Central memory CD8-positive, alpha-beta T cell (primary cell): ENCODE measurements at regions not wholly inside any gene's neighbourhood (a gene's known extent, or its start where the extent isn't known, plus 50 kb on each side); places are given as distances from the start of the nearest gene placed in this dataset.

Source experiments
- ATAC-seq: fragments of 150-1000 bp; cut with Tn5 transposase; replicated peaks from 2 replicates; pipeline ENCODE4 v1.10.0; 2022; ENCODE audit warnings: mild to moderate bottlenecking, moderate FRiP score, moderate number of reproducible peaks; ENCODE audit not compliant: poor library complexity, severe bottlenecking; ENCODE audit errors: extremely low read depth
- DNase-seq, 2 donors: peaks; one replicate each; pipeline ENCODE4 v3.0.0; 2021; ENCODE audit warnings: low spot score in 2 of 2
- H3K27ac Mint-ChIP-seq: one replicate; pipeline ENCODE4 v1.8.0; 2022; ENCODE audit warnings: low read depth, mild to moderate bottlenecking, moderate library complexity, mixed read lengths
- H3K27me3 Mint-ChIP-seq: one replicate; pipeline ENCODE4 v1.8.0; 2022; ENCODE audit warnings: mixed read lengths
- H3K36me3 Mint-ChIP-seq: one replicate; pipeline ENCODE4 v1.8.0; 2022; ENCODE audit warnings: mild to moderate bottlenecking, moderate library complexity, mixed read lengths; ENCODE audit not compliant: insufficient read depth
- H3K4me1 Mint-ChIP-seq: one replicate; pipeline ENCODE4 v1.8.0; 2022; ENCODE audit warnings: mixed read lengths
- H3K4me3 Mint-ChIP-seq: one replicate; pipeline ENCODE4 v1.8.0; 2022; ENCODE audit warnings: mild to moderate bottlenecking, moderate library complexity, mixed read lengths
- H3K9me3 Mint-ChIP-seq: one replicate; pipeline ENCODE4 v1.8.0; 2022; ENCODE audit warnings: mixed read lengths

- Mint-ChIP-seq H3K9me3 (peaks cover 19% of the 10 kb centered on the region), H3K4me3 (no peak overlapping the region), H3K27ac (no peak overlapping the region), H3K27me3 (no peaks in the 10 kb centered on the region), H3K36me3 (peaks cover 1% of the 10 kb centered on the region), H3K4me1 (no peaks in the 10 kb centered on the region)
- ATAC-seq (no peak), DNase-seq (no peak)
Measured at GRCh38 chr6:10210052-10210451, 204.8 kb downstream of the TFAP2A start.

GRCh38 chr6:10205892-10206291 lies 209.0 kb downstream of the TFAP2A start:
- DNase-seq (no peak), ATAC-seq (no peak)
- H3K36me3 Mint-ChIP-seq: peaks cover 1% of the 10 kb centered on the region
- H3K4me1 Mint-ChIP-seq: no peaks in the 10 kb centered on the region
- H3K27me3 Mint-ChIP-seq: no peaks in the 10 kb centered on the region
- no peak overlapping the region for H3K27ac Mint-ChIP-seq
- no peak overlapping the region for H3K4me3 Mint-ChIP-seq
- peaks cover 19% of the 10 kb centered on the region for H3K9me3 Mint-ChIP-seq

GRCh38 chr6:10205120-10205519 lies 209.8 kb downstream of the TFAP2A start:
- DNase-seq: no peak
- Mint-ChIP-seq H3K4me3 (no peak overlapping the region), H3K4me1 (no peaks in the 10 kb centered on the region), H3K9me3 (peaks cover 19% of the 10 kb centered on the region), H3K27me3 (no peaks in the 10 kb centered on the region), H3K36me3 (peaks cover 1% of the 10 kb centered on the region), H3K27ac (no peak overlapping the region)
- no peak for ATAC-seq

- ATAC-seq (no peak), DNase-seq (no peak)
- H3K27me3 Mint-ChIP-seq: no peaks in the 10 kb centered on the region
- H3K4me1 Mint-ChIP-seq: no peaks in the 10 kb centered on the region
- H3K9me3 Mint-ChIP-seq: peaks cover 14% of the 10 kb centered on the region
- H3K36me3 Mint-ChIP-seq: peaks cover 1% of the 10 kb centered on the region
- no peak overlapping the region for H3K27ac Mint-ChIP-seq
- H3K4me3 Mint-ChIP-seq: no peak overlapping the region
Measured at GRCh38 chr6:10203651-10204050, 211.2 kb downstream of the TFAP2A start.

GRCh38 chr6:10202581-10202980 lies 212.3 kb downstream of the TFAP2A start:
- Mint-ChIP-seq H3K9me3 (peaks cover 12% of the 10 kb centered on the region), H3K4me1 (no peaks in the 10 kb centered on the region), H3K27me3 (no peaks in the 10 kb centered on the region), H3K4me3 (no peak overlapping the region), H3K27ac (no peak overlapping the region), H3K36me3 (peaks cover 1% of the 10 kb centered on the region)
- ATAC-seq: no peak
- no peak for DNase-seq

- Mint-ChIP-seq H3K4me1 (no peaks in the 10 kb centered on the region), H3K27ac (no peak overlapping the region), H3K27me3 (no peaks in the 10 kb centered on the region), H3K9me3 (peaks cover 5% of the 10 kb centered on the region), H3K36me3 (no peaks in the 10 kb centered on the region), H3K4me3 (no peak overlapping the region)
- DNase-seq: no peak
- ATAC-seq: no peak
Measured at GRCh38 chr6:10201606-10202510, 213.0 kb downstream of the TFAP2A start.

GRCh38 chr6:10196090-10196489 lies 218.8 kb downstream of the TFAP2A start:
- H3K9me3 Mint-ChIP-seq: no peaks in the 10 kb centered on the region
- no peaks in the 10 kb centered on the region for H3K4me1 Mint-ChIP-seq
- H3K4me3 Mint-ChIP-seq: no peak overlapping the region
- ATAC-seq (no peak), DNase-seq (no peak)
- no peaks in the 10 kb centered on the region for H3K36me3 Mint-ChIP-seq
- H3K27me3 Mint-ChIP-seq: no peaks in the 10 kb centered on the region
- no peak overlapping the region for H3K27ac Mint-ChIP-seq

- H3K27me3 Mint-ChIP-seq: no peaks in the 10 kb centered on the region
- ATAC-seq (no peak), DNase-seq (no peak)
- H3K4me3 Mint-ChIP-seq: no peak overlapping the region
- no peaks in the 10 kb centered on the region for H3K36me3 Mint-ChIP-seq
- H3K4me1 Mint-ChIP-seq: no peaks in the 10 kb centered on the region
- H3K9me3 Mint-ChIP-seq: no peaks in the 10 kb centered on the region
- H3K27ac Mint-ChIP-seq: no peak overlapping the region
Measured at GRCh38 chr6:10194816-10195672, 219.8 kb downstream of the TFAP2A start.

GRCh38 chr6:10193321-10193720 lies 221.6 kb downstream of the TFAP2A start:
- Mint-ChIP-seq H3K27ac (no peak overlapping the region), H3K4me3 (no peak overlapping the region), H3K9me3 (no peaks in the 10 kb centered on the region), H3K36me3 (no peaks in the 10 kb centered on the region), H3K27me3 (no peaks in the 10 kb centered on the region), H3K4me1 (no peaks in the 10 kb centered on the region)
- ATAC-seq: no peak
- DNase-seq: no peak

GRCh38 chr6:10190042-10190441 lies 224.8 kb downstream of the TFAP2A start:
- Mint-ChIP-seq H3K9me3 (peaks cover 11% of the 10 kb centered on the region), H3K4me3 (no peak overlapping the region), H3K4me1 (no peaks in the 10 kb centered on the region), H3K27ac (no peak overlapping the region), H3K27me3 (no peaks in the 10 kb centered on the region), H3K36me3 (no peaks in the 10 kb centered on the region)
- ATAC-seq (no peak), DNase-seq (no peak)

- no peak for DNase-seq
- H3K27ac Mint-ChIP-seq: no peak overlapping the region
- no peaks in the 10 kb centered on the region for H3K4me1 Mint-ChIP-seq
- H3K27me3 Mint-ChIP-seq: no peaks in the 10 kb centered on the region
- peaks cover 11% of the 10 kb centered on the region for H3K9me3 Mint-ChIP-seq
- no peaks in the 10 kb centered on the region for H3K36me3 Mint-ChIP-seq
- no peak overlapping the region for H3K4me3 Mint-ChIP-seq
- ATAC-seq: no peak
Measured at GRCh38 chr6:10184371-10185227, 230.3 kb downstream of the TFAP2A start.
